GM18498 (cell line): ENCODE measurements at regions not wholly inside any gene's neighbourhood (a gene's known extent, or its start where the extent isn't known, plus 50 kb on each side); places are given as distances from the start of the nearest gene placed in this dataset.

Experiments
- ATAC-seq: cut with Tn5 transposase; IDR thresholded peaks from one replicate; pipeline ENCODE4 v1.9.1; 2021; ENCODE audit warnings: mild to moderate bottlenecking, moderate library complexity; ENCODE audit not compliant: unreplicated experiment

GRCh38 chr17:79235808-79236207, 161.2 kb downstream of the ENGASE start:
- ATAC-seq, result no peak

GRCh38 chr17:79233916-79234551, 159.4 kb downstream of the ENGASE start:
- no peak for ATAC-seq

- no peak for ATAC-seq
These were observed 158.3 kb downstream of the ENGASE start for GRCh38 chr17:79232957-79233356.

GRCh38 chr17:79231766-79232287, 157.2 kb downstream of the ENGASE start:
- no peak for ATAC-seq

GRCh38 chr17:79230576-79230975, 156.0 kb downstream of the ENGASE start:
- no peak for ATAC-seq

- no peak for ATAC-seq
These were observed 151.4 kb downstream of the ENGASE start for GRCh38 chr17:79226037-79226436.

DNA sequence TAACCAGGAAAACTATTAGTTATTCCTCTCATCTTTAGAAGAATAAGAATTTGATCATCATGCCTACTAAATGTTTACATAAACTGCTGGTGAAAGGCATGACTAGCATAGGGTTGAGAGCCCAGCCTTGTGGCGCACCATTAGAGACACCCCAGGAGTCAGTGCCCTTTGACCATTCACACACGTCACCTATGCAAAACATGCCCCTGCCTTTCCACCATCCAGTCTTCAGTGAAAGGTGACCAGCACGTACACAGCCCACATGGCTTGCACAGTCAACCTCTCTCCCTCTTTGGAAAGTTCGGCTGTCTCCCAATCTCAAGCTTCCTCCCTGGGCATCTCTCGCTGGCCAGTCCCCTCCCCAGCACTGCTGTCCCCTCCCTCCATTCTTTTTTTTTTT, 150.3 kb downstream of the ENGASE start:
- ATAC-seq, result no peak

DNA sequence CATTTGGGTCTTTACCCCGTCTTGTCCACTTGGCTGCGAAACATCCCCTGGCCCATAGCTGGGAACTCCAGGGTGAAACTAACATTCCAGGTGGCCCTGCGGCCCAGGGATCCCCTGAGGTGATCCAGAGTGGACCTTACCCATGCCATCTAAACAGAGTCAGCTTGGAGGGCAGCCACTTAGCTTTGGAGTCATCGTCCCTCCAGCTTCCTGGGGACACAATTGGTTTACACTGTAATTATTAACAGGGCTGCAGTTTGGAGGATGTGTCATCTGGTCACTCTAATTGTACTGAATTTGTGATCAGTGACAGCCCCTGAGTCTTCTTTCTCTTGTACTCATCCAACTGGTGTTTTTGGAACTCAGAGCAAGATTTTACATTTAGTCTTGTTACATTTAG, 149.9 kb downstream of the ENGASE start:
- no peak for ATAC-seq

GRCh38 chr17:79223953-79224352, 149.3 kb downstream of the ENGASE start:
- ATAC-seq, result no peak

DNA sequence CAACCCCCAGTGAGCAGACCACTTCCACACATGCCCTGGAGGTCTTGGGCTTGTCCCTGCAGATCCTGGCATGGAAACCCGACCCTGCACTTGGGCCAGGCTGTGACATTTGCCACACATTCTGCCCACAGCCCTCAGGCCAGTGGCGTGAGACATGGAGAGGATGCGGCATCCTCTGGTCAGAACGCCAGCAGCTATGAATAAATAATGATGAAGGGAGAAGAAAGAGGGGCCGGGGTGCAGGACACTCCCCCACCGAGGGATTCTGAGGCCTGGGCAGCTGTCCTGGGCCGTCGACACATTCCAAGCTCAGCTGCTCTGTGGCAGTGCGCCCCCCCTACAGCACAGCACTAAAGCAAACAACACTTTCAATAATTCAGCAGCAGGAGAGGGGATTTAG, 148.8 kb downstream of the ENGASE start:
- ATAC-seq, result no peak

DNA sequence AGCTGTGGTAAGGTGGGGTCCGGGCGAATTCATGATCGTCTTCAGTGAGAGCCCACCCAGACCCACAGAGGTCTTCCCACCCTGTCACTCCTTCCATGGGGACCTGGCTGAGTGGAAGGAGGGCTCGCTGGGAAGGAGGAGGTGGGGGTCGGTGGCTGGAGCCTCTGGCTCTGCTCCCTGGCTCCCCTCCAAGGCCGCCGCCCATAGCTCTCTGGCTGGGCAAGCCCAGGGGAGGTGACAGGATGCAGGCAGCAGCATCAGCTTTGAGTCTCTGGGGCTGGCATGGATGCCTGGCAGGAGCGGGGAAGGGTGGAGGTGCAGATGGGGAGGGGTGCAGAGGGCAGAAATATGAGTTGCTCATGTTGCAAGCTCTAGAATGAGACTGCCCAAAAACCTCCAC, 147.0 kb downstream of the ENGASE start:
- no peak for ATAC-seq

GRCh38 chr17:79220713-79221291, 146.2 kb downstream of the ENGASE start:
- ATAC-seq, result no peak

DNA sequence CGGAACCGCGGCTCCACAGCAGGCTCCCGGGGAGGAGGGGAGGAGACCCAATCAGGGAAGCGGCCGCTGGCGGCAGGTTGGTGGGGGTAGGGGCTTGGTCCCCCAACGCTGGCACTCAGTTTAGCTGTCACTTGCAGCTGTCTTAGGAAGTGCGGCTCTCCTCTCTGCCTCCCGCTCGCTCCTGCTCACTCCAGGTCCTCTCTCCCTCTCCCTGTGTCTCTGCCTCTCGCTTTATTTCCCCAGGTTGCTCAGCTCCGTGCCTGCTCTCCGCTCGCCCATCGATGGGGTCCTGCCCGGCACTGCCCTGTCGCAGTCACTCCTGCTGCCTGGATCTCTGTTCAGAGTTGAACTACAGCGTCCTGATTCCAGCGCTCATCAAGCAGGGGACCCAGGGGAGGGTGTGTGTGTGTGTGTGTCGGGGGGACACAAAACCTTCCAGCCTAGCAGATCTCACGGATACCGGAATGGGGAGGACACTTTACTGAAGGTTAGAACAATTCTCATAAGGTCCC, 145.6 kb downstream of the ENGASE start:
- no peak for ATAC-seq

- ATAC-seq, result no peak
These were observed 144.7 kb downstream of the ENGASE start for GRCh38 chr17:79219208-79219935.

DNA sequence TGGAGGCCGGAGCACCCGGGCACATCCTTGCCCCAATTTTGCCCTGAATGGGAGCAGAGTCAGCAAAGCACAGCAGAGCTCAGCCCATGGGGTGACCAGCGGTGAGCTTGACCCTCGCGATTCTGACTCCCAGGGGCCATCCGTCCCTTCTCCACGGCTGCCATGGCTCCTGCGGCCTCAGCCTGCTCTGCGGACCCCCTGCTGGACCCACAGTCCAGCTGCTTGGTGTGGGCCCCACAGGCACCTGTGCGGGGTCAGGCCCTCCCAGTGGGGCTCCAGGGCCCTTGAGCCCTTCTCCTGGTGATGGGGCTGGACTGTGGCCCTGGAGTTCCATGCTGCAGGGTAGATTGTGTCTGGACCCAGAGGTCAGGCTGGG, 144.2 kb downstream of the ENGASE start:
- ATAC-seq, result no peak

DNA sequence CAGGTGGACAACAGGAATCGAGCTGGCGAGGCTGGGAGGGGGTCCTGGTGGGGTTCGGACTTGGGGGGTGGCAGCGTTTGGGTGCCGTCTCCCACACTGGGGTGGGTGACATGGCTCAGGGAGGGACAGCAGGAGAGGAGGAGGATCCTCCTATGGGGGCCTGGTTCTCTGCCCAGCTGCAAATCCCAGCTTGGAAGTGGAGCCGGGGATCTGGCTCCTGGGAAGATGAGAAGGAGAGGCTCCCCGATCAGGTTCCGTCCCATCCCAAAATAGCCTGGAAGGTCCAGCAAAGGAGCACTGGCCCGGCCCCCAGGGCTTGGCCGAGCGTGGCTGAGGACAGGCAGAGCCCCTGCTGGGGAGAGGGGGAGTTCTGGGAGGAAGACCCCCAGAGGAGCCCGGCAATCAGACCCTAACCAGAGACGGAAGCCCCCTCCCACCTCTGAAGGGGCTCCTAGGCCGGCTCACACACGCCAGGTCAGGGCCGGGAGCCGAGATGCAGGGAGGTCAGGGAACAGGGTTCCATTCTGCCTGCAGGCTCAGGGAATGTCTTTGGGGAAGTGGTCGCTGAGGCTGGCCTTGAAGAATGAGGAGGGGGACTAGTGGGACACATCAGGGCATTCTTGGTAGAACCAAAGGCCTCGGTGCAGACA, 143.7 kb downstream of the ENGASE start:
- no peak for ATAC-seq

- no peak for ATAC-seq
These were observed 143.0 kb downstream of the ENGASE start for GRCh38 chr17:79217473-79218135.

DNA sequence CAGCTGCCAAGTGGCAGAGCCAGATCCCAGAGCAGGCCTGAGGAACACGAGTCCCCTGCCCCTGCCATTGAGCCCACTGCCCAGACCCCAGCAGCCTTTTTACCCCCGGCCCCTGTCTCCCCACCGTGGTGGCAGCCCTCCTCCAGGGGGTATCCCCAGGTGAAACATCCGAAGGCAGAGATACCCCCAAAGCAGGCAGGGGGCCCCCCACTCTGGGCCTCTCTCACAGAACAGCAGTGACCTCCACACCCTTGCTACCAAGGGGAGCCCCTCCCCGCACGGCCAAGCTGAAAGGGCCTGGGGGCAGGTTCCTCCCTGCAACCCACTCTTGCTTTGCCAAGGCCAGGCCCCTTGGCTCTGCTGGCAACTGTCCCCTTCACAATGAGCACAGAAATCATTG, 142.2 kb downstream of the ENGASE start:
- no peak for ATAC-seq

DNA sequence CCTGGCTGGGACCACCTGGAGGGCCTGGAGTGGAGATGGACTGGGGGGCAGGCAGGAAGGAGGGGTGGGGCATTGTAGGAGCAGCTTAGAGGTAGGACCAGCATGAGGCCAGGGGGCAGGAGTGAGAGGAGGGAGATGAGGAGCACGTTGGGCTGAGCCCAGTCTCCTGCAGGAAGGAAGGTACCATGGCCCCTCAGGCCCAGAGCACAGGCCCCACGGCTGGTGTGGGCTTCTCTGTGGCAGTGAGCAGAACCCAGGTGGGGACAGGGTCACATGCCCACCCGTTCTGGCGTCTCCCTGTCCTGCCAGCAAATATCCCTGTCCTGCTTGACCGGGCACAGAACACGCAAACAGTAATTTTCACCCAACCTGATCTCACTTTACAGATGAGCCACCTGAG, 141.8 kb downstream of the ENGASE start:
- no peak for ATAC-seq

- ATAC-seq, result no peak
These were observed 141.0 kb downstream of the ENGASE start for GRCh38 chr17:79215631-79216030.
